ENCODE measurements at regions not wholly inside any gene's neighbourhood (a gene's known extent, or its start where the extent isn't known, plus 50 kb on each side); places are given as distances from the start of the nearest gene placed in this dataset.

- TF ChIP-seq CTCF (IDR thresholded peaks at IDR 0.05): no peak
- no peak for TF ChIP-seq POLR2A (IDR thresholded peaks at IDR 0.05)
Observed at GRCh38 chr13:88000239-88000638, 329.1 kb downstream of the SLITRK5 start.
